ENCODE measurements at regions not wholly inside any gene's neighbourhood (a gene's known extent, or its start where the extent isn't known, plus 50 kb on each side); places are given as distances from the start of the nearest gene placed in this dataset.
"Not testable (repeated sequence)": the region's sequence is repeated elsewhere in the genome, so short reads cannot be mapped to it uniquely, and the experiment has no call there.

GRCh38 chr5:124796495-124796894 lies 50.1 kb upstream of the ZNF608 start:
- no peak for DNase-seq

- DNase-seq: no peak
Measured at GRCh38 chr5:124797665-124798087, 51.2 kb upstream of the ZNF608 start.

- no peak for DNase-seq
Measured at GRCh38 chr5:124798890-124799289, 52.5 kb upstream of the ZNF608 start.

GRCh38 chr5:124801551-124801950 lies 55.1 kb upstream of the ZNF608 start:
- no peak for DNase-seq

- no peak for DNase-seq
Measured at GRCh38 chr5:124803617-124804323, 57.3 kb upstream of the ZNF608 start.

- no peak for DNase-seq
Measured at GRCh38 chr5:124806026-124806372, 59.6 kb upstream of the ZNF608 start.

- peak; percentile 92 to 95 for DNase-seq
Measured at GRCh38 chr5:124806373-124807077, 60.1 kb upstream of the ZNF608 start.

- DNase-seq: no peak
Measured at GRCh38 chr5:124808842-124809268, 62.4 kb upstream of the ZNF608 start.

GRCh38 chr5:124810396-124811006 lies 64.1 kb upstream of the ZNF608 start:
- DNase-seq: no peak

- DNase-seq: no peak
Measured at GRCh38 chr5:124812771-124813358, 66.4 kb upstream of the ZNF608 start.

- no peak for DNase-seq
Measured at GRCh38 chr5:124816381-124816780, 69.9 kb upstream of the ZNF608 start.

- DNase-seq: no peak
Measured at GRCh38 chr5:124819201-124819600, 72.8 kb upstream of the ZNF608 start.

GRCh38 chr5:124822647-124823046 lies 76.2 kb upstream of the ZNF608 start:
- DNase-seq: no peak

- DNase-seq: no peak
Measured at GRCh38 chr5:124823380-124823779, 76.9 kb upstream of the ZNF608 start.

- no peak for DNase-seq
Measured at GRCh38 chr5:124824637-124825158, 78.3 kb upstream of the ZNF608 start.

- no peak for DNase-seq
Measured at GRCh38 chr5:124825250-124825982, 79.0 kb upstream of the ZNF608 start.

GRCh38 chr5:124825983-124826337 lies 79.5 kb upstream of the ZNF608 start:
- DNase-seq: no peak

- DNase-seq: no peak
Measured at GRCh38 chr5:124828731-124829234, 82.3 kb upstream of the ZNF608 start.

GRCh38 chr5:124831687-124832240 lies 85.3 kb upstream of the ZNF608 start:
- no peak for DNase-seq

- no peak for DNase-seq
Measured at GRCh38 chr5:124832510-124832909, 86.1 kb upstream of the ZNF608 start.

- DNase-seq: not testable (repeated sequence)
Measured at GRCh38 chr5:124836314-124836713, 89.9 kb upstream of the ZNF608 start.

- DNase-seq: no peak
Measured at GRCh38 chr5:124839371-124839998, 93.0 kb upstream of the ZNF608 start.
